Nephron progenitor cell (in vitro differentiated cells): ENCODE measurements at regions not wholly inside any gene's neighbourhood (a gene's known extent, or its start where the extent isn't known, plus 50 kb on each side); places are given as distances from the start of the nearest gene placed in this dataset.

Source experiments
- DNase-seq: peaks from one replicate; pipeline ENCODE4 v3.0.0; 2021
- H3K27ac Mint-ChIP-seq: 2 replicates; pipeline ENCODE4 v1.8.0; 2021; ENCODE audit warnings: mild to moderate bottlenecking, moderate library complexity, mixed read lengths
- H3K27me3 Mint-ChIP-seq: 2 replicates; pipeline ENCODE4 v1.8.0; 2021; ENCODE audit warnings: mild to moderate bottlenecking, low read depth, mixed read lengths; ENCODE audit not compliant: poor library complexity
- H3K36me3 Mint-ChIP-seq: 2 replicates; pipeline ENCODE4 v1.8.0; 2021; ENCODE audit warnings: low read depth, mixed read lengths
- H3K4me1 Mint-ChIP-seq: 2 replicates; pipeline ENCODE4 v1.8.0; 2021; ENCODE audit warnings: mixed read lengths
- H3K4me3 Mint-ChIP-seq: 2 replicates; pipeline ENCODE4 v1.8.0; 2021; ENCODE audit warnings: mild to moderate bottlenecking, moderate library complexity, mixed read lengths
- H3K9me3 Mint-ChIP-seq: 2 replicates; pipeline ENCODE4 v1.8.0; 2021; ENCODE audit warnings: mild to moderate bottlenecking, moderate library complexity, mixed read lengths
- CTCF ChIP-seq: fragments of 200-600 bp; sonication (generic); IDR thresholded peaks from 2 replicates; pipeline ENCODE4 v1.5.0; 2021; ENCODE audit warnings: antibody characterized with exemption

GRCh38 chr6:9620687-9621086 is 794.2 kb downstream of the TFAP2A start:
- DNase-seq: no peak
- Mint-ChIP-seq H3K27ac (no peak overlapping the region), H3K36me3 (no peaks in the 10 kb centered on the region), H3K27me3 (no peaks in the 10 kb centered on the region), H3K4me3 (no peak overlapping the region), H3K9me3 (peaks cover 16% of the 10 kb centered on the region), H3K4me1 (no peaks in the 10 kb centered on the region)
- TF ChIP-seq CTCF: no peak

- no peak for TF ChIP-seq CTCF
- Mint-ChIP-seq H3K36me3 (no peaks in the 10 kb centered on the region), H3K27me3 (no peaks in the 10 kb centered on the region), H3K4me1 (no peaks in the 10 kb centered on the region), H3K9me3 (peaks cover 11% of the 10 kb centered on the region), H3K27ac (no peak overlapping the region), H3K4me3 (no peak overlapping the region)
- DNase-seq: no peak
Observed at GRCh38 chr6:9620263-9620662, 794.6 kb downstream of the TFAP2A start.

GRCh38 chr6:9614778-9615177 is 800.1 kb downstream of the TFAP2A start:
- Mint-ChIP-seq H3K9me3 (no peaks in the 10 kb centered on the region), H3K27me3 (peaks cover 8% of the 10 kb centered on the region), H3K4me3 (no peak overlapping the region), H3K36me3 (no peaks in the 10 kb centered on the region), H3K27ac (no peak overlapping the region), H3K4me1 (peaks cover 12% of the 10 kb centered on the region)
- TF ChIP-seq CTCF: no peak
- no peak for DNase-seq

GRCh38 chr6:9612489-9612888 is 802.4 kb downstream of the TFAP2A start:
- H3K4me1 Mint-ChIP-seq: peaks cover 12% of the 10 kb centered on the region
- peaks cover 20% of the 10 kb centered on the region for H3K27me3 Mint-ChIP-seq
- H3K36me3 Mint-ChIP-seq: no peaks in the 10 kb centered on the region
- no peak for DNase-seq
- TF ChIP-seq CTCF: no peak
- H3K9me3 Mint-ChIP-seq: no peaks in the 10 kb centered on the region
- H3K4me3 Mint-ChIP-seq: no peak overlapping the region
- H3K27ac Mint-ChIP-seq: no peak overlapping the region

GRCh38 chr6:9610620-9611415 is 804.1 kb downstream of the TFAP2A start:
- Mint-ChIP-seq H3K4me1 (peaks cover 12% of the 10 kb centered on the region), H3K36me3 (no peaks in the 10 kb centered on the region), H3K4me3 (no peak overlapping the region), H3K27me3 (peaks cover 37% of the 10 kb centered on the region), H3K27ac (no peak overlapping the region), H3K9me3 (no peaks in the 10 kb centered on the region)
- no peak for TF ChIP-seq CTCF
- DNase-seq: no peak
